ENCODE measurements at regions not wholly inside any gene's neighbourhood (a gene's known extent, or its start where the extent isn't known, plus 50 kb on each side); places are given as distances from the start of the nearest gene placed in this dataset.

DNA sequence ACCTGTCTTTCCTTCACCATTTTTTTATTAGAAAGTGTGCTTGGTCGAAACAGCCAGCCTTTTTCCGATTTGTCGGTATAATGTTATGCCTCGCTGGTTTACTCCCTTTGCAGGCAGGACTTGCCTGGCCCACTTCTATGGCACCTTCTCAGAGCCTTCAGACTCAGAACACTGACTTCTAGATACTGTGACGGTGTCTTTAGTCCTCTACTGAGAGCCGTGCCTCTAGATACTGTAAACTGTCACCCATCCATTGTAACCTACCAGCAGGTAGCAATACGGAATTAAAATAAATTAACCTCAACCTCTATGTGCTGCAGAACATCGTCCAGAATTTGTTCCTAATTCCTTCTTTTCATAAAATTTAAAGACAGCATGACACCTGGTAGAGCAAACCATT lies 247.7 kb upstream of the TTC14 start:
- no peak for DNase-seq

DNA sequence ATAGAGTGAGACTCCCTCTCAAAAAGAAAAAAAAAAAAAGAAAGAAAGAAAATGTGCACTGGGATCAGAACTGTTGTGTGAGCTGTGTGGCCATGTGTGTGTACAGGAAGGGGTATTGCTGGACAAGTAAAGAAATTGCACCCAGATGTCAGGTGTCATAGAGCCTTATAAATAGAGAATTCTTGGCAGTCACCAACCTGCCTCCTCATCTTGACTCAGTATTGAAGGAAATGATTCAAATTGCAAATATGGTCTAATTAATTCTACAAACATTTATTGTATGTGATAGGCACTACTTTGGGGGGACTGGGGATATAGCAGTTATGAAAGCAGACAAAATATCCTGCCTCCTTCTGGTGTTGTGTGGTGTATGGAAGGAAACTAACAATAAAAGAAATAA lies 243.8 kb upstream of the TTC14 start:
- peak; percentile 54 for DNase-seq

DNA sequence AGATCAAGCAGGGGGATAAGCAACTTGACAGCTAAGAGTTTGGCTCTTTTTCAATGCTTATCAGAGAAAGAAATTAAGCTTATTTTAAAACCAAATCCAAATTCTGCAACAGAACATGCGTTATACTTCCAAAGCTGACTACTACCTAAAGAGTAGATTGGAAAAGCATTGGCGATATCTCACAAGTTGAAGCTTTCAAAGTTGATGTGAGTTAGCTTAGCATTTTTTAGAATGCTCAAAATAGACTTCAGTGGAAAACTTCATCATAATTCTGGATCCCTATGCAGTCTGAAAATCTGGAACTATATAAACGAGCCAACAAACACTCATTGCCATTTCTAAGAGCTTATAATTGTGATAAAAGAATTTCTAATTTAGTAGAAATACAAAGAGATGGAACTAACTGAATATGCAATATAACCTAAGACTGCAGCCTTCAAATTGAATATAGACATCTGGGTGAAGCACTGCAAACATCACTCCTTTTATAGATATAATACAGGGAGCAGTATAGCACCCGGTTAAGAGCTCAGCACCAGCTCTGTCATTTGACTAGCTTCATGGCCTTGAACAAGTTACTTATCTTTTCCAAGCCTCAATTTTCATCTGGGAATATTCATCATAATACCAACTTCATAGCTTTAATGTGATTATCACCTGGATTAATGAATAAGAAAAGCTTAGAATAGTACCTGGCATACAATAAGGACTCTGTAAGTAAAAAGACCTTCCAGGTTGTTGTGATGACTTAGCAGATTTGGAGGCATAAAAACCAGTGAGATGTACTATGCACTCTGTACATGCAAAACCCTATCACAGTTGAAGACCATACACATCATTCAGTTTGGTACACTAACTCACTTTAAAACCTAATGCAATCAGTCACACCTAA lies 242.7 kb upstream of the TTC14 start:
- DNase-seq, result no peak

DNA sequence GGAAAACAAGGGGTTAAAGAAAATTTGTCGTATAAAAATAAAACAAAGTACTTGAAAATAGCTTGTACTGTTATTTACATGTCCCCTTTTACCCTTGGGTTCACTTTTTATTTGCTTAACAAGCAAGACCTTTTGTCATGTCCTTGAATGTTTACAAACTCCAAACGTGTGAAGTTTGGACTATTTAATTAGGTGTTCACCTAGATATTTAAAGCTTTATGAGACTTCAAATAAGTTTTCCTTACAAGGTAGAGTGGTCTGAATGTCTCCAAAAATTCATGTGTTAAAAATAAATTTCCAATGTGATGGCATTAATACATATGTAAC lies 242.0 kb upstream of the TTC14 start:
- DNase-seq, result no peak

DNA sequence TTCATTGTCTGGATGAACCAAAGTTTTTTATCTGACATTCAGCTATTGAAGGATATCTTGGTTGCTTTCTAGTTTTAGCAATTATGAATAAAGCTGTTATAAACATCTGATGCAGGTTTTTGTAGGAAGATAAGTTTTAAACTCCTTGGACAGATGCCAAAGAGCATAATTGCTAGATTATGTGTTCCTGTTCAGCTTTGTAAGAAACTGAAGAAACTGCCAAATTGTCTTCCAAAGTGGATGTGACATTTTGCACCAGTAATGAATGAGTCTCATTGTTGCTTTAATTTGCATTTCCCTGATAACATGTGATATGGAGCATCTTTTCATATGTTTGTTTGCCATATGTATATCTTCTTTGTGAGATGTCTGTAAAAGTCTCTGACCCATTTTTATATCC lies 239.9 kb upstream of the TTC14 start:
- DNase-seq, result no peak

DNA sequence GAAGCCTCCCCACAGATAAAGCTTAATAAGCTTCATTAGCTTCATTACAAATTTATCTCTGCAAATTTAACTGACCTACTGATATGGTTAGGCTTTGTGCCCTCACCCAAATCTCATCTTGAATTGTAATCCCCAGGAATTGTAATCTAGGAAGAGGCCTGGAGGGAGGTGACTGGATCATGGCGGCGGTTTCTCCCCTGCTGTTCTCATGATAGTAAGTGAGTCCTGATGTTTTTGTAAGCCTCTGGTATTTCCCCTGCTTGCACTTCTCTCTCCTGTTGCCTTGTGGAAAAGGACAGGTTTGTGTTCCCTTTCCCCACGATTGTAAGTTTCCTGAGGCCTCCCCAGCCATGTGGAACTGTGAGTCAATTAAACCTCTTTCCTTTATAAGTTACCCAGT lies 226.1 kb upstream of the TTC14 start:
- no peak for DNase-seq

DNA sequence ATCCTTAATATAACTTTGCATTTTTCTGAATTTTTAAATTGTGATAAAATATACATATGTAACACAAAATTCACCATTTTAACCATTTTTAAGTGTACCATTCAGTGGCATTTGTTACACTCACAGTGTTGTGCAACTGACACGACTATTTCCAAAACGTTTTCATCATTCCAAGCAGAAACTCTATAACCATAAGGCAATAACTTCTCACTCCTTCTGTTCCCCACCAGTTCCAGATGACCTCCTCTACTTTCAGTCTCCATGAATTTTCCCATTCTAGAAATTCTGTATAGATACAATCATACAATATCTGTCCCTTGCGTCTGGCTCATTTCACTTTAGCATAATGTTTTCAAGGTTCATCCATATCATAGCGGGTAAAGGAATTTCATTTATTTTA lies 223.5 kb upstream of the TTC14 start:
- no peak for DNase-seq

DNA sequence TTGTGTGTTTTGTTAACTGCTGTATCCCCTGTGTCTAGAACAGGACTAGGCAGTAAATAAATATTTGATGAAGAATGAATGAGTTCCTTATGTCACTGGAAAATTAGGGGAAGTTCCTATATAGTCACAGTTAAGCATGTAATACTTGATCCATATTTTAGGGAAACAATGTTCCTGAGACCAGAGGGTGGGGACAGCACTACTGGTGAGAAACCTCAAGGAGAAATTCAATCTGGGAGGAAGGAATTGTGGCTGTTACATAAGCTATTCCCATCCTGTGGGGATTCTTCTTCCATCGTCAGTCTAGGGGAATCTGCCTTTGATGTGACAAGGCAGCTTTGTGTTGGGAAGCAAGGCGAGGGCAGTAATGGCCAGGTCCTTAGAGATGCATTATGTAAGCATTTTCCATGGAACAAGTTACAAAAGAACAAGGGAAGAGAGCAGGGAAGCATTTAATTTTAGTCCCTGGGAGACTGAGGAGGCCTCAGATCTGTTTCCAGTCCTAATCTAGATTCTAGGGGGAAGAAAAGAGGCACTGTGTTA lies 219.3 kb upstream of the TTC14 start:
- DNase-seq, result no peak

DNA sequence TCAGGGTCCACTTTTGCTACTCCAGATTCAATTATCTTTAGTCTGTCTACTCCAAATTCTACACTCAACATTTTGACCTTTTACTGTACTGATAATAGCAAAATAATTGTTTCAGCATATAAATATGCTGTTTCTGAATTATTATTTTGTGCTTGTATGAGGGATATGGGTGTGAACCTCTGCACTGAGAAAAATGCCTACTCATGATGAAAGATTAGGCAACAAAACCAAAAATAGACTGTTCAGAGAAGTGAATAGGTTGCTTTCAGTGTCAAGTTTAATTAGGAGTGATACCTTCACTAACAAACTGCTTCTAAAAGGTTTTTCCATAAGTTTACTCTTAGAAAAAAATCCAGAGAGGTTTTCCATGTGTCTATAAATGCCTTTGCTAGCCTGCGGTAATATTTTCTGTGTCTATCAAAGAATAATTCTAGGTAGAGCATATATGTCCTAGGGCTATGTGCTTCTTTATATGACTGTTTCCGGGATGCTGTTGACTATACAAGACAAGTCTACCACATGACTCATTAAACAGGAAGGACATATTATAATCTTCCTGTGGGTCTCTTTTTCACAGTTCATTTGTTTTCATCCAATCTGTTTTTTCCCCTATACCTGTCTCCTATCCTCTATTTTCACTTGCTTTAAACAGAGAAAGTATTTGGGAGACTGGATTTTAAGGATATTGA lies 218.5 kb upstream of the TTC14 start:
- peak; percentile 24 for DNase-seq

DNA sequence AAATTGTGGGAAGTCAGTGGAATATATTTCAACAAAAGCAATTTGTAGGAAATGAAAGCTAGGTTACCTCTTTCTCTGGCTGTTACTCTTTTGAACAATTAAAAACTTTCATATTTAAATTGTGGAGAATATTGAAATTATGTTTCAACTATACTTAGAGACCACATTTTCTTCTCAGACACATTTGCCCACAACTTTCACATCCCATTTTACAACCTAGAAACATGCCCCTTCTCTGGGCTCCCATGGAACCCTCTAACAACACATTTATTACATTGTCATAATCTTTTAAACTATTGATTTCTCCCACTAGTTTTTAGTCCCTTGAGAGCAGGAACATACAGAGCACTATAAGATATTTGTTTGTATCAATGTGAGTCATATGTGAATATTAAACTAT lies 211.7 kb upstream of the TTC14 start:
- DNase-seq, result no peak

DNA sequence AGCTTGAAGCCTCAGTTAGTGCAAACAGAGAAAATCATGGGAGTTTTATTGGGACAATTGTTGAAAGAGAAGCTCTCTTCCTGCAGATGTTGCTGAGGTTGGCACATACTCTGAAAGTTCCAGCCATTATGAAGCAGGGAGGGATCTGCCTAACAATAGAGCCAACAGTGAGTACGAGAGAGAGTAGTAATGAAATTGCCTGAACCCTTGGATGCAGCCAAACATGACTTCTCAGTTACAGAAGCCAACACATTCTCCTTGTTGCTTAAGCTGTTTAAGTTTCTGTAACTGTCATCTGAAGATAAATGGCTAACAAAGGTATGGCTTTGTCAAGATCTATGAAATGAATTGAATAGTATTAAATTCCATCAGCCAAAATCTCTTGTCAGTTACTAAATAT lies 211.0 kb upstream of the TTC14 start:
- no peak for DNase-seq

DNA sequence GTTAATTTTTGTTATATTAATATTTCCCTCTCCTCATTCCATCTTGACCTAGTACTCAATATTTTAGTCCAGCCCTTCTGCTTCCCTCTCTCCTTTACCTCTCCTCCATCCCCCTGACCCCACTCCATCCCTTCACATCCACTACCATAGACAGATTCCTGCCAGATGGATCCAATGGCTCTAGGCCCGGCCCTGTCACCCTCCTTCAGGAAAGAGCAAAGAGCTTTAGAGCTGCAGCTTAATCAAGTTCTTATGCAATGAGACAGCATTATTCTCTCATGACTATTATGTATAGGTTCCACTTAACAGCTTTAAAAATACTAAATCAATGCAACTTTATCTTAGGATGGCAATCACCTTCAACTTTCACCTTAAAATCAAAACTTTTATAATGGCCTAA lies 200.7 kb upstream of the TTC14 start:
- DNase-seq, result peak; percentile 22

DNA sequence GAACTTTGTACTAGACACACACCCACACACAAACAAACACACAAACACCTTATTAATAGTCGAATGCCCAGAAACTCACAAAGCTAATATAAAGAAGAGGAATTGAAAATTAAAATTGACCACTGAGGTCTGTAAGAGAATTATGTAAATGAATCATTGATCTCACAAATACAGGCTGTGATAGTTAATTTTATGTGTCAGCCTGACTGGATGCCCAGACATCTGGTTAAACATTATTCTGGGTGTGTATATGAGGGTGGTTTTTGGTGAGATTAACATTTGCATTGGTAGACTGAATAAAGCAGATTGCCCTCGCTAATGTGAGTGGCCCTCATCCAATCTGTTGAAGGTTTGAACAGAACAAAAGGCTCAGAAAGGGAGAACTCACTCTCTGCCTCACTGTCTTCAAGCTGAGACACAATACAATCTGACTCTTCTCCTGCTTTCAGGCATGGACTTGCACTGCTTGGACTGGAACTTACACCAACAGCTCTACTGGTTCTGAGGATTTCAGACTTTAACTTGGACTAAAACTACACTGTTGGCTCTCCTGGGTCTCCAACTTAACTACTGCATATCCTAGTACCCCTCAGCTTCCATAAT lies 199.4 kb upstream of the TTC14 start:
- no peak for DNase-seq

DNA sequence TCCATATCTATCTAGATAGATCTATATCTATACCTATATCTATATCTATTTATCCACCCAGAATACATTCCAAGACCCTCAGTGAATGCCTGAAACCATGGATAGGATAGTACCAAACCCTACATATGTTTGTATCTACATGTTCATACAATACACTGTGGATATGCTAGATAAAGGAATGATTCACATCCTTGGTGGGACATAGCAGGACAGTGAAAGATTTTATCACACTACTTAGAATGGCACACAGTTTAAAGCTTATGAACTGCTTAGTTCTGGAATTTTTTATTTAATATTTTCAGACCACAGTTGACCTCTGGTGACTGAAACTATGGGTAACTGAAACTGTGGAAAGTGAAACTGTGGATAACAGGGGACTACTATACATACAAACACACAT lies 198.8 kb upstream of the TTC14 start:
- no peak for DNase-seq

DNA sequence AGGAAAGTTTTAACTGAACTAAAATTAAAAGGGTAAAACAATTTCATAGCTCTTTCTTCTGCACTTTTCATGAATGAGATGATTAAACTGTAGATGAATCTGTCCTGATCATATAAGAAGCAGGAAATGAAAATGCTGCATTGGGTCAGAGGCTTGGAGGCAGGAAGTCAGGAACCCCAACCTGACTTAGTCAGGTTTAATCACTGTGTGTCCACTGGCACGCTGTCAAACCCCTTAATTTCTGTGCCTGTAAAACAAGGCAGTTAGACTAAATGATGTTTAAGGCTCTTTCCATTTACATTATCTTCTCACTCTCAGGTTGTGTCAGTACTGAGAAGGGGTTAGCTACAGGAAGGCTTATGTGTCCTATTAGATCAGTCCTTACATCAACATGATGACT lies 193.3 kb upstream of the TTC14 start:
- DNase-seq, result peak; percentile 72

DNA sequence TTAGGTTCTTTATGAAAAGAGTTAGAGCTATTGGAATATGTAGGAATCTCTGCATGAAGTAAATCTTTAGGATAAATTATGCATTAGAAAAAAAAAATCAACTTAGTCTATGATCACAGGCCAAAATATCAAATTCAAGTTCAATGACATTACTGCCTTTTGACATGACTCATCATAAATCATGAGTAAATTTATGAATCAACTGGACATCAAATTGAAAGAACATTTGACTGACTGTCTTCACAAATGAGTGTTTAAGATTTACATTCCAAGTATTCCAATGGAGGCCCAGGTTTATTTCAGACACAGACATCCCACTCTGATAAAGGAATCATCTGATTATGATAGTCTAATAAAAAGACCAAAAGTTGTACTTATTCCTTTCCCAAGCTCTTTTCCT lies 192.8 kb upstream of the TTC14 start:
- peak; percentile 17 for DNase-seq

DNA sequence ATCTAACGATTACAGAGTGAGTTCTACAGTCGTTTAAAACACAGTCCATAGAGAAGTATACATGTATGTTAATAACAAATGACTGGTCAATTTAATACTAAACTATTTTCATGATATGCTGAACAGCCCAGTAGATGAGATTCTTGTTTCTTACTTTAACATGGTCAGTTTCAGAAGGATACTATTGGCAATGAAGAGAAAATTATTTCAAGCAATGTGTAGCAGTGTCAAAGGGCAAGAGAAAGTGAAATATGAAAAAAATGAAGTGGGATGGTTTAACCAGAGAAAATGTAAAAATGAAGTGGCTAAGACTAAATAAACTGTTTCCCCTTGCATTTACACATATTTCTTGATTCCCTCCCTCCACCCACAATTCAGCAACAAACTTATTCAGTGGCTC lies 192.1 kb upstream of the TTC14 start:
- no peak for DNase-seq

DNA sequence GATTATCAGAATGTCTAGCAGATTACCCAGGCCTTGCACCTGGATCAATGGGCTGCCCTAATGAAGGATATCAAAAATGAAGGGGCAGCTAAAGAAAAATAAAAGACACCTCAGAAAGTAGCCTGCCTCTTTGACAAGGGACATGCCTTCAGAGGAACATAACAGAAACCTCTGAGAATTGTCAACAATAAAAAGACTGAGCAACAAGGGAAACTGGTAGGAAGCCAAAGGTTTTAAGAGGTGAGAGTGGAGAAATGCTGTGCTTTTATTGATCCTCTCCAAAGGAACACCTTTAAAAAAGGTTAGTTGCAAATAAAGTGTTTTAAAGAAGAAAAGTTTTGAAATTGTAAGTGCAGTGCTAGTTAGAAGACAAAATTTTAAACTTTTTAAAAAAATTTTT lies 187.8 kb upstream of the TTC14 start:
- no peak for DNase-seq

DNA sequence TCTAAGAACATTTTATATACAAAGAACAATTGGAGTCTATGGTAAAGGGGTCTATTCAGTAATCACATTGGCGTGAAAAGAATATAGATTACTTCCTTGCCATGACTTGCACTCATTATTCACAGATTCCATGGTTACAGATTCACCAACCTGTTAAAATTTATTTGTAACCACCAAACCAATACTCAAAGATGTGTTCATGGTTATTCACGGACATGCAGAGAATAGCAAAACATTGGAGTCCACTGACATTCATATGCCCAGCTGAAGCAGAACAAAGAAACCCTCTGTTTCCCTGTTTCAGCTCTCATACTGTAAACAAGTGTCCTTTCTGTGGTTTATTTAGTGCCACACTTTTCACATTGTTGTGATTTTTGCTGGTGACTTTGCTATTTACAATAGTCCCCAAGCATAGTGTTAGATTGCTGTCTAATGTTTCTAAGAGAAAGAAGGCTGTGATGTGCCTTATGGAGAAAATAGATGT lies 185.8 kb upstream of the TTC14 start:
- DNase-seq, result peak; percentile 27

DNA sequence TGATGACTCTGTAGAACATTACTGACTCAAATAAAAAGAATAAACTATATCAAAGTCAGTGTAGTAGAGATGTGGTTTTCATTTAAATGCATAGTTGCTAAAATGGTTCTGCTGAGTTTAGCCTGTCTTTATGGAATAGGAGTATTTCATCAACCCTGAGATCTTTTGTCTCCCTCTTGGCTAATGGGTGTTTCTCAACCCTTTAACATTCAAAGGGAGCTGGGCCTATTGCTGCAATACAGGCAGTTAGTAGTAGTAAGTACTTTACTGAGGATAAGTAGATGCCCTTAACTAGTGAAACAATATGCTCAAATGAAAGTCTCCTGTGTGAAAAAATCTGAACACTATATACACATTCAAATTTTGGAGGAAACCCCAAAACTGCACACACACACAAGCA lies 184.7 kb upstream of the TTC14 start:
- no peak for DNase-seq

DNA sequence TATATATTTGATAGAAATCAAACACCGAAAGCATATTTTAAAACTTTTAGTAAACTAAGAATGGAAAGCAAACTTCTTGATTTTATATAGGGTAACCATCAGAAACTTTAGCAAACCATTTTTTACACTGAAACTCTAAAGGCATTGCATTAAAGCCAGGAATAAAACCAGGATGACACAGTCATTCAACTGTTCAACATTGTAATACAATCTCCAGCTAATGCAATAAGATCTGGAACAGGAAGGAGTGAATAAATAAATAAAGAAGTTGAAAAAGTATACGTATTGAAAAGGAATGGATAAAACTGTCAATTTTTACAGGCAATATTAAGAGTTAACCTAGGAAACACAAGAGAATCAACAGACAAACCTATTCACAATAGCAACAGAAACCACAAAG lies 181.9 kb upstream of the TTC14 start:
- DNase-seq, result no peak

DNA sequence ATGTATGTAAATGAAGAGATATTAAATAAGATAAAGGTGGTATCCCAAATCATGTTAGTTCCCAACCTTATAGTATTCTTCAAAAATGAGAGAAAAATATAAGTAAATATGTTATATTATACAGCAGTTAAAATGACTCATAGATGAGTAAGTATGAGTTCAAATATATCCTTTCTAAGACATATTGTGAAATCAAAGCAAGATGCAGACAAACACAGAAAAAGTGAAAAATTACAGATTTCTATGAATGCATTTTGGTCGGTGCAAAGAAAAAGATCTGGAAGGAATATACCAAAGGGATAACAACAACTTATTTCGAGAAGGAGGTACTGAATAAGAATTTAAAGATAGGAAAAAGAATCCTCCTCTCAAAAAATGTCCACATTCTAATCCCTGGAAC lies 181.2 kb upstream of the TTC14 start:
- peak; percentile 25 for DNase-seq

DNA sequence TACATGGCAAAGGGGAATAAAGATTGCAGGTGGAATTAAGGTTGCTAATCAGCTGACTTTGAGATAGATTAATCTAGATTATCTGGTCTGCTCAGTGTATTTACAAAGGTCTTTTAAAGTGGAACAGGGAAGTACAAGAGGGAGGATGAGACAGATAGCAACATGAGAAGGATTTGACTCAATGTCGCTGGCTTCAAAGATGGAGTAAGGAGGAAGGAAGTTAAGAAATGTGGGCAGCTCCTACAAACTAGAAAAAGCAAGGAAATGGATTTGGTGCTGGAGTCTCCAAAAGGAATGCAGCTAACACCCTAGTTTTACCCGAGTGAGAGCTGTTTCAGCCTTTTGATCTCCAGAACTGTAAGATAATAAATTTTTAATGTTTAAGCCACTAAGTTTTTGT lies 180.7 kb upstream of the TTC14 start:
- DNase-seq, result peak; percentile 29

DNA sequence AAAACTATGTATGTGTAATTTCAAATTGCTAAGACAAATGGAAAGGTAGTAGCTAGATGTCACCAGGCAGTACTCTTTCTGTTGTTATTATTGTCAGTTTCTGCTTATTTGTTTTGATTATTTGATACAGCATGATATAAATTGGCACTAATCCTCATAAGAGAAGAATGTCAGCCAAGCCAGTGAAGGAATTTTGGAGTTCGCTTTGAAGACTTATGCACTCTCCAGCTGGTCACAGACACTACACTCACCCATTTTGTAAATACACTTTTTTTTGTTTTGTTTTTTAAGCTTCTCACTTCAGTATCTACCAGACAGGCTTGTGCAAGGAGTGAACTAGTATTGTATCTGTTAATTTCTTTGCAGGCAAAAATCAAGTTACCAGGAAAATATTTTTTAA lies 180.2 kb upstream of the TTC14 start:
- DNase-seq, result no peak

All from fibroblast of skin of right biceps (primary cell).